ENCODE measurements at regions not wholly inside any gene's neighbourhood (a gene's known extent, or its start where the extent isn't known, plus 50 kb on each side); places are given as distances from the start of the nearest gene placed in this dataset.

GRCh38 chr6:117022774-117023173, 145.7 kb downstream of the RFX6 start:
- Histone ChIP-seq H3K4me3 (ENCODE audit: low read depth, low read length) (no peak overlapping the region), H3K36me3 (no peaks in the 10 kb centered on the region), H3K27me3 (ENCODE audit: insufficient read depth, low read depth, severe bottlenecking) (no peaks in the 10 kb centered on the region), H3K9me3 (ENCODE audit: severe bottlenecking) (no peaks in the 10 kb centered on the region), H3K27ac (no peak overlapping the region)
- no peak for TF ChIP-seq CTCF (IDR thresholded peaks at IDR 0.05; ENCODE audit: low read depth, low read length)
- DNase-seq, result no peak

GRCh38 chr6:117025310-117025709, 148.3 kb downstream of the RFX6 start:
- no peaks in the 10 kb centered on the region for H3K9me3 ChIP-seq (ENCODE audit: severe bottlenecking)
- no peak overlapping the region for H3K27ac ChIP-seq
- no peak for DNase-seq
- H3K27me3 ChIP-seq (ENCODE audit: insufficient read depth, low read depth, severe bottlenecking), result no peaks in the 10 kb centered on the region
- no peak for TF ChIP-seq CTCF (IDR thresholded peaks at IDR 0.05; ENCODE audit: low read depth, low read length)
- no peaks in the 10 kb centered on the region for H3K36me3 ChIP-seq
- no peak overlapping the region for H3K4me3 ChIP-seq (ENCODE audit: low read depth, low read length)

GRCh38 chr6:117028256-117028655, 151.2 kb downstream of the RFX6 start:
- no peak overlapping the region for H3K27ac ChIP-seq
- H3K36me3 ChIP-seq, result no peaks in the 10 kb centered on the region
- no peaks in the 10 kb centered on the region for H3K9me3 ChIP-seq (ENCODE audit: severe bottlenecking)
- no peaks in the 10 kb centered on the region for H3K27me3 ChIP-seq (ENCODE audit: insufficient read depth, low read depth, severe bottlenecking)
- H3K4me3 ChIP-seq (ENCODE audit: low read depth, low read length), result no peak overlapping the region
- no peak for DNase-seq
- no peak for TF ChIP-seq CTCF (IDR thresholded peaks at IDR 0.05; ENCODE audit: low read depth, low read length)

- Histone ChIP-seq H3K9me3 (ENCODE audit: severe bottlenecking) (no peaks in the 10 kb centered on the region), H3K27ac (no peak overlapping the region), H3K4me3 (ENCODE audit: low read depth, low read length) (no peak overlapping the region), H3K36me3 (no peaks in the 10 kb centered on the region), H3K27me3 (ENCODE audit: insufficient read depth, low read depth, severe bottlenecking) (no peaks in the 10 kb centered on the region)
- no peak for TF ChIP-seq CTCF (IDR thresholded peaks at IDR 0.05; ENCODE audit: low read depth, low read length)
- DNase-seq, result no peak
Measured at GRCh38 chr6:117034547-117034946, 157.5 kb downstream of the RFX6 start.

- DNase-seq, result no peak
- Histone ChIP-seq H3K27ac (no peak overlapping the region), H3K27me3 (ENCODE audit: insufficient read depth, low read depth, severe bottlenecking) (no peaks in the 10 kb centered on the region), H3K4me3 (ENCODE audit: low read depth, low read length) (no peak overlapping the region), H3K36me3 (no peaks in the 10 kb centered on the region), H3K9me3 (ENCODE audit: severe bottlenecking) (no peaks in the 10 kb centered on the region)
- no peak for TF ChIP-seq CTCF (IDR thresholded peaks at IDR 0.05; ENCODE audit: low read depth, low read length)
Measured at GRCh38 chr6:117034971-117035370, 157.9 kb downstream of the RFX6 start.

GRCh38 chr6:117050301-117050700, 173.3 kb downstream of the RFX6 start:
- Histone ChIP-seq H3K4me3 (ENCODE audit: low read depth, low read length) (no peak overlapping the region), H3K27ac (no peak overlapping the region), H3K27me3 (ENCODE audit: insufficient read depth, low read depth, severe bottlenecking) (no peaks in the 10 kb centered on the region), H3K9me3 (ENCODE audit: severe bottlenecking) (no peaks in the 10 kb centered on the region), H3K36me3 (no peaks in the 10 kb centered on the region)
- no peak for TF ChIP-seq CTCF (IDR thresholded peaks at IDR 0.05; ENCODE audit: low read depth, low read length)
- no peak for DNase-seq
